Peyer's patch (tissue), 4 donors: ENCODE measurements at regions not wholly inside any gene's neighbourhood (a gene's known extent, or its start where the extent isn't known, plus 50 kb on each side); places are given as distances from the start of the nearest gene placed in this dataset.

Experiments used
- POLR2A ChIP-seq, 2 donors: fragments of 450-650 bp; IDR thresholded peaks; one replicate each; pipeline ENCODE4 v1.5.1; 2017; ENCODE audit warnings: antibody characterized with exemption in 2 of 2, mild to moderate bottlenecking in 2 of 2, moderate library complexity in 2 of 2
- TF ChIP-seq, protein P1 (sequence below), 6 experiments: fragments of 450-650 bp in 4 of 6; fragments of 200-600 bp in 2 of 6; sonication (generic) in 1 of 6; IDR thresholded peaks; one replicate each; pipeline ENCODE4 v1.5.1; 2017 to 2019; ENCODE audit warnings: antibody characterized with exemption in 6 of 6, mild to moderate bottlenecking in 3 of 6, moderate library complexity in 1 of 6

DNA sequence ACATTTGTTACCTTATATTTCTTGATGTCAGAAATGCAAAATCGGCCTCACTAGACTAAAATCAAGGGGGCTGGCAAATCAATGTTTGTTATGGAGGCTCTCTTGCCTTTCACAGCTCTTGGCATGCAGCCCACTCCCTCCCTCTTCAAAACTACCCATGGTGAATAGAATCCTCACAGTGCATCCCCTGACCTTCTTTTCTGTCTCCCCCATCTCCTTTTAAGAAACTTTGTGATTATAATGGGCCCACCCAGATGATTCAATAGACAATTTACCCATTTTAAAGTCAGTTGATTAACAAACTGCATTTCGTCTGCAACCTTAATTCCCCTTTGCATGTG lies 184.0 kb downstream of the PCDH7 start:
- no peak for TF ChIP-seq POLR2A (IDR thresholded peaks at IDR 0.05)
- TF ChIP-seq, protein P1, sequence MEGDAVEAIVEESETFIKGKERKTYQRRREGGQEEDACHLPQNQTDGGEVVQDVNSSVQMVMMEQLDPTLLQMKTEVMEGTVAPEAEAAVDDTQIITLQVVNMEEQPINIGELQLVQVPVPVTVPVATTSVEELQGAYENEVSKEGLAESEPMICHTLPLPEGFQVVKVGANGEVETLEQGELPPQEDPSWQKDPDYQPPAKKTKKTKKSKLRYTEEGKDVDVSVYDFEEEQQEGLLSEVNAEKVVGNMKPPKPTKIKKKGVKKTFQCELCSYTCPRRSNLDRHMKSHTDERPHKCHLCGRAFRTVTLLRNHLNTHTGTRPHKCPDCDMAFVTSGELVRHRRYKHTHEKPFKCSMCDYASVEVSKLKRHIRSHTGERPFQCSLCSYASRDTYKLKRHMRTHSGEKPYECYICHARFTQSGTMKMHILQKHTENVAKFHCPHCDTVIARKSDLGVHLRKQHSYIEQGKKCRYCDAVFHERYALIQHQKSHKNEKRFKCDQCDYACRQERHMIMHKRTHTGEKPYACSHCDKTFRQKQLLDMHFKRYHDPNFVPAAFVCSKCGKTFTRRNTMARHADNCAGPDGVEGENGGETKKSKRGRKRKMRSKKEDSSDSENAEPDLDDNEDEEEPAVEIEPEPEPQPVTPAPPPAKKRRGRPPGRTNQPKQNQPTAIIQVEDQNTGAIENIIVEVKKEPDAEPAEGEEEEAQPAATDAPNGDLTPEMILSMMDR (IDR thresholded peaks at IDR 0.05), result no peak
